ENCODE measurements at regions not wholly inside any gene's neighbourhood (a gene's known extent, or its start where the extent isn't known, plus 50 kb on each side); places are given as distances from the start of the nearest gene placed in this dataset.

DNA sequence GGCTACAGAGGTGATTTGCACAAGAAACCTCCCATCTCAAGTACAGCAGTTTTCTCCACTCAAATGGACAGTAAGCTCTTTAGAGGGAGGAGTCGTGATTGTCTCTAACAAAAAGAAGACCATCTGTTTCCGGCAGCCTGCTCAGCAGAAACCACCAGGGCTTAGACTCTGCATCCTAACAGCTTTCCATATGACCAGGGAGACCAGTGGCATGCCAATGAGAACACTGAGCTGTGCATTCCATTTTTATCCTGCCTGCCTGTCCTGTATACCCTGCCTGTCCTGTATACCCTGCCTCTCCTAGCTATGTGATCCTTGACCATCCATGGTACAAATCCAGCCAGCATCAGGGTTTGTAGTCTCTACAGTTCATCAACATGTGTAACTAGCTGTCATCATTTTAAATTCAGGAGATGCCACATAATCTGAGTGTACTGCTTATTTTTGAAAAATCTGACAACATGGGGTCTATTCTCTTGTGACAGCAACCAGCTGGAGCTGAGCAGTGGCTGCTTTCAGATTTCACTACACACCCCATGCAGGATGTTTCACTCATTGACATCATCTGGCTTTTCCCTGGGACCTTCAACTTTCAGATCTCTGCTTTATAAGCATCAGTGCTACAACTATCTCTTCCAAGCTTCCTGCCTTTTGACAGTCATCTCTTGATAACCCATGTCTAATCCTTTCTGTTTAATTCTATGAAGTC lies 50.5 kb upstream of the POU2AF2 start:
- DNase-seq: no peak

DNA sequence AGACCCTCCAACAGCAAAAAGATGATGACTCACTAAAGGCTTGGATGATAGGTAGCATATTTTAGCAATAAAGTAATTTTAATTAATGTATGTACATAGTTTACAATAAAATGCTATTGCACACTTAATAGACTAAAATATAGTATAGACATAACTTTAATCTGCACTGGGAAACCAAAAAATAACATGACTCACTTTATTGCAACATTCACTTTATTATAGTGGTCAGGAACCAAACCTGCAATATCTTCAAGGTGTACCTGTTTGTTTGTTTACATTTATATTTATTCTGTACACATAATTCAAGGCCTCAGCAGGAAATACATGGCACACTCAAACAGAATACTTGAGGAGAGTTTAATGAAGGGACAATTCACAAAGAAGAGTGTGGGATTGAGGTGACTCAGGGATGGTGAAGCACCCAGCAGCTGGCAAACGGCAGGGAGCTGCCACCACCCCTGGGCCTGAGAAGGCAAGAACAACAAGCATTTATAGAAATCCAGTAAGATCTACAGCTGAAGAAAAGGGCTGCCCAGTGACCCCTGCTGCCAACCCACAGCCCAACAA lies 51.5 kb upstream of the POU2AF2 start:
- no peak for DNase-seq

DNA sequence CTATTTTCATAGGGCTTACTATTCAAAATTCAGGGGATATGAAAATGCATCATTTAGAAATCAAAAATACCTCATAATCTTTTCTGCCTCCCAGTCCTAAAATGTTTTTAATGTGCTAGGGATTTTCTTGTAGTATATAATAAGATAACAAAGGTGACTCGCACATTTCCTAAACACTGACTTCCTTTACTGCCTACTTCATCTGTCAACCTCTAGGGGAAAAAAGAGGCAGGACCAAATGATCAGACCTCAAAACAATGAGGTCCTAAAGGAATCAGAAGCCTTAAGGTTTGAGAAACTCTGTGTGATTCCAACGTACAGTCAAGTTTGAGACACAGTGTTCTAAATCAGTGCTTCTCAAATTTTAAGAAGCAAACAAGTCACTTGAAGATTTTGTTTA lies 56.1 kb upstream of the POU2AF2 start:
- DNase-seq: no peak

DNA sequence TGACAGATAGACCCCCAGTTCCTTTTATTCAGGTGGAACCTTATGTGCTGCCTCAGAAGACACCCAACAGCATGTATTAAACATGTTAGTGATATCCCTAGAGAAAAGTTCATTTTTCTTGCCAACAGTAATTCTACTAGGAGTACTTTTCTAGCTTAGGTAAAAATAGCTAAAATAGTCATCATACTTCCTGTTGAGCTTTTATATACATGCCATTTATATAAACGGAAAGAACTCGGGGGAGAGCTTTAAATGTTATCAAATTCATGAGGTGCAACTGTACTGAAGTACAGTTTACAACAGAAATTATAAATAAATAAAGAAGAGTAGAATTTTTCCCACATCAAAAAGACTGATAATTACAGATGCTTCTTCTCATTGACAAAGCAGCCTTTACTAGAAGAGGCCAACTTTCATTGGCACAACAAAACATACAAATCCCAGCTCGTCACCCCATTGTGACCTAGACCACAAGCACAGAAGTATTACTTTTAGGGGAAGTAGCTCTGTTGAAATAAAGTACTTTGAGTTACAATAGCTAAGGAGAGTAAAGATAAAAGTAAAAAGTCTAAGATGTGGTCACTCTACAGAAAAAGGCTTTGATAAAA lies 59.1 kb upstream of the POU2AF2 start:
- no peak for DNase-seq

DNA sequence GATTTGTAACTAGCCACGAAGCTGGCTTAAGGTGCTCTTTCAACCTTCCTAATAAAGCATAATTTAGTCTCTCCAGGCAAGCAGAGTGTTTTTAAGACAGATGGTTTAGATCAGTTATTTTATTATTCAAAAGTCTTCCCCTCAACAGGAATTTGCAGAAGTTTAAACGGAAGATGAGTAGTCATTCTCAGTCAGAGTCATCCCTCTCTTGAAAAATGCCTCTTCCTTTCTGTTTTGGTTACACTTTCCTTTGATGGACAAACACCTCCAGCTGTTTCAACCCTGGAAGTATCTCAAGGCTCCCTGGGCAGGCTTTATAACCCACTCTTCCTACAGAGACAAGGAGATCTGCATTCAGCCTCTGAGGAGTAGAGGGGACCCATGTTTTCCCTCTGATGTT lies 60.3 kb upstream of the POU2AF2 start:
- no peak for DNase-seq

DNA sequence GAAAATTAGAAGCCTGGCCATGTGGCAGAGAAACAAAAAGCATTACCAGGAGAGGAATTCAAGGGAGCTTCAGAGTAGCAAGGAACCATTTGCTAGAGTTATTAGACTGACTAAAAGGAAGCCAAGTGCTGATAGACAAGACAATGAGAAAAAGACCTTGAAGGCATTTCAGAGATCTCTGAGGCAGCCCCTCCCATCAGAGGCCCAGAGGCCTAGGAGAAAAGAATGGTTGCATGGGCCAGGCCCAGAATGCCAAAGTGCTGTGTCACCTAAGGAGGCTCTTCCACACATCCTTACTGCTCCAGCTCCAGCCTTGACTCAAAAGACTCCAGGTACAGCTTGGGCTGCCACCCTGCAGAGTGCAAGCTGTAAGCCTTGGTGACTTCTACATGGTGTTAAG lies 61.8 kb upstream of the POU2AF2 start:
- no peak for DNase-seq

DNA sequence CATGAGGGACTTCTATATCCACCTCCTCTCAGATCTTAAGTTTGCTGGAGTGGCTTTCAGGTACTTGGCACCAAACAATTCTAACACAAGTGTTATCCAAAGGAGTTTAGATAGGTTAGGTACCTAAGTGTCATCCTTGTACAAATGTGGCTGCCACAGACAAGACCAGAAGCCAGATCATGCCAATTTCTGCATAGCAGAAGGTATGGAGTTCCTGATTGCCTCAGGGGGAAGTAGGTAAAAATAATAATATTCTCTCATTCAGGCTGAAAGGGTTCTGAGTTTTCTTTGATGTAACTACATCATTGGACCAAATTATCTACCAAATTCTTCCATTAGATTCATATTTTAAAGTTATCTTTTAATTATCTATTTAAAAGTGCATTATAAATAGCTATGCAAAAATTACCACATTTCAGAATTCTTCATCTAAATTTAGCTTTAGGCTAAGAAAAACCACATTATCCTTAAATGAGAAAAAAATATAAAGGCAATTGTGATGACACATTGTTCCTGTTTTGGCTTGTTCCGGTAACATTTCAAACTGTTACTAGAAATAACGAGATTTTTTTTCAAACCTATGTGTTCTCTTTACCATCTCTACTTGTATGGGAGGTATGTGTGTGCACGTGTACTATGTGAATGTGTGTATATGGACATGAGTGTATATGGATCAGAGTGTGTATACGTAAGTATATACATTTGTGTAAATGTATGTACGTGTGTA lies 66.2 kb upstream of the POU2AF2 start:
- DNase-seq: no peak

DNA sequence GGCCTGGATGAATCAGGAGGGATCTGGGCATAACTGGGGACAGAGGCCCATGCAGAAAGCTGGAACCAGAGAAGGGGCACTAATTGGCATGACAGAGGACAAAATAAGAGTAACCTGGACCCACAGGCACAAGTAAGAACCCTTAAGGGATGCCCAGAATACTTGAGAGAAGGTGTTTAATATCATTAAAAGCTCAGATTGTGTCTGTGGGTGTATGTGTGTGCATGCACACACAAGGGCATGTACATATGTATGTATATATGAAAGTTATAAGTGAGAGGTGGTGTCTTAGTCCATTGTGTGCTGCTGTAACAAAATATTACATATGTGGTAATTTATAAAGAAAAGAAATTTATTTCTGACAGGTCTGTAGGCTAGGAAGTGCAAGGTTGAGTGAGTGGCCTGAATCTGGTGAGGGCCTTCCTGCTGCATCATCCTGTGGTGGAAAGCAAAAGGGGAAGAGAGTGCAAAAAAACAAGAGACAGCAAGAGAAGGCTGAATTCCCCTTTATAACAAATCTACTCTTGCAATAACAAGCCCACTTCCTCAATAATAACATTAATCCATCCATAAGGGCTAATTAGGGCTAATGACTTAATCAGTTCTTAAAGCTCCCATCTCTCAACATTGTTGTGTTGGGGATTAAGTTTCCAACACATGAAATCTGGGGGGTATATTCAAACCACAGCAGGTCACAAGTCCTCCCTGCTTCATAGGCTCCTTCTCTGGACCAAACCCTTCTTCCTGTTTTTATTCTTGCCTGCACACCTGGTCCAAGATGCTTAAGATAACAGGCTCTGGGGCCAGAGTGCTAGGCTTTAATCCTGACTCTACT lies 68.3 kb upstream of the POU2AF2 start:
- DNase-seq: peak; percentile 56

DNA sequence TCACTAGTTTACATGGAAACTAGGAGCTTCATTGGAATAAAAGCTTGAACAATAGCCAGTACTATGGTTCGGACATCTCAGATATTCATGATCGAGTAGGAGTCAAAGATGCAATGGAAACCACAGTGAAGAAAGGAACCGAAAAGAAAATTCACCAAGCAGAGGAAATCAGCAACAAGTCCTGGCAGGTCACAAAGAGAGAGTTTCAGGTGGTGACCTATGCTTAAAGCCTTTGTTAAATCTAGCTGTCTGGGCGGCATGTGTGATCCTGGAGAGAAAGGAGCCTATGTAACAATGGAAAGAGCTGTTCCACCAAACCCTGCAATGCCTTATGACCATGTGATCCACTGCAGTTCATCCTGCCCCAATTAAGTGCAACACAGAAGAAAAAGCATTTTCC lies 68.9 kb upstream of the POU2AF2 start:
- no peak for DNase-seq

DNA sequence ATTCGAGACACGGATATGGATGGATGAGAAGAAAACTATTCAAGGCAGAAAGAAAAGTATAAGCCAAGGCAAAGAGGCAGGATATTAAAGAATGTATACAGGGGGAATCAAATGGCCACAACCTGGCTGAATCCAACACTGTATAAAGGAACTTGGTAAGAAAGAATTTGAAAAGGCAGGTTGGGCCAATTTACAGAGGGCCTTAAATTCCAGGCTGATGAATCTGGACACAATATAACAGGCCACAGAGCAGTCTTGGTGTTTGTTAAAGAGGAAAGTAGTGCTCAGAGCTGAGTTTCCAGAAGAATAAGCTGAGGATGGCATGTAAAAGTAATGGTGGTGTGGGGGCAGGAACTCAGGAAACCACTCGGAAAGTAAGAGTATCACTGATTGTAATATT lies 72.3 kb upstream of the POU2AF2 start:
- DNase-seq: no peak

DNA sequence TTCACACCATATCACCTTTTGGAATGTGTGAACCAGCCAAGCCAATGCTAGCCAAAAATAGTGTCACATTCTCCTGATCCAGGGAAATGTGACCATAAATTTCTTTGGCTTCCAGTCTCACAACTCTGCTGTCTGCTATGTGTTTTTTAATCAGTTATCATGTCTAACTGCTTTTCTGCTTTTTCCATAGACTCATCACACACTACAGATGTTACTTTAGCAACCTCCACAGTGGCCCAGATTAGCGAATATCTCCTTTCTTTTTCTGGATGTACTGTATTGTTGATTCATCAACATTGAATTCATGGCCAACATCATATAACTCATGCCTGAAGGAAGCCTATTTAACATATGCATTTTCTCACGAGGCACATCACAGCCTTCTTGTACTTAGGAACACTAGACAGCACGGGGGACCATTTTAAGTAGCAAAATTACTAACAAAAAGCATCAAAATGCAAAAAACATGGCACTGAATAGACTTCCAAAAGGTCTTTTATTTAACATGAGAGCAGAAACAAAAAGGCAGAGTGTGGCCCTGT lies 73.1 kb upstream of the POU2AF2 start:
- DNase-seq: no peak

DNA sequence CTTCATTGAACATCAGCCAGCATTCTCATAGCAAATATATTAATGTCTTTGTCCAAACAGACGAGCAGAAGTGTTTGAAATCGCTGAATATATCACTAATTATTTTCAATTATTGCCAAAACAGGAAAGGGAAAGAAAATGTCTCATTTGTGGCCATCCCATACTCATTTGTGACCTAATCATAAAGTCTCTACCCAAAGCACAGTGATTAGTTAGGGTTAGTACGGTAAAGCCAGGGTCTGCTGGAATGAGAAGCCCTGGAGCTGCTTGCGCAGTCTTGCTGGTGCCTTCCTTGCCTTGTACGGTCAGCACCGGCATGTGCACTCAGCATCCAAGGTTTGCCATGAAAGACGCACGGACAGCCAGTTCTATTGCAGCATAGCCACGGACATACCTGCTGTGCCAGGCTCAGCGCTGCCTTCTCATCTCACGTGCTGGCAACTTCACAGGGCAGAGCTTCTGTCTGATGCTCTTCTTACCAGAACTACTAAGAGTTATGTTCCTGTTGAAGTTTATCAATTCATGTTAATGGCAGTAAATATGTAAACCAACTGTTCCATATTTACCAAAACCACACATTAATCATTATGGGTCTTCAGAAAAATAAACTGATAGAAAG lies 74.7 kb upstream of the POU2AF2 start:
- DNase-seq: no peak

DNA sequence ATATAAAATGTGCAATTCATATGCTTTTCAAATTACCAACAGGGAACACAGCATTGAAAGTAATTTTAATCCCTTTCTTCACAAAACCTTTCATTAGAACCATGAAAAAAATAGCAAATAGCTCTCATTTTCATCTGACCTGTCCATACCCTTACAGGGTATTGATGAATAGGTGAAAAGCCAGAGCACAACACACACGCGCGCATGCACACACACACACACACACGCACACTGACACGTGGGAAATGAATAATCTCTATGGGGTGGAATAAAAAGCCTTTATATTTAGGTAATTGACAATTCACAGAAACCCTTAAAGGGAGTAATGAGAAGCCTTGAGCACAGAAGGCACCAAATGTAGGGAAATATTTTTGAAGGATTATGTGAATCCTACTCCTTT lies 76.2 kb upstream of the POU2AF2 start:
- no peak for DNase-seq

DNA sequence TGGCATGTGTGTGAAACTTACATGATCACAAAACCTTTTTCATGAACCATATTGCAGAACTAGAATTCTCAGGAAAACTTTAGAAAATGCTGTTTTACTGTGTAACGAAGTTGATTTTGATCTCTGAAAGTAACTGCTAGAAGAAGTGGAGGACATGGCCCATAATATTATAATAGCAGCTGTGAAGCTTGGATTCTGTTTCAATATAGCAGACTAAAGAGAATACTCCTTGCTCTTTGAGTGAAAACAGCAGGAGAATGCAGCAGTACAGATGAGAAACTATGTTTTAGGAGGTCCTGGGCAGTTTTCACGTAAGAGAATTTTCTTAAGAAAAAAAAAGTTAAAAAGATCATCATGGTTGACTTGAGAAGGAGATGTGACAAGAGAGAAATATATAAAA lies 76.7 kb upstream of the POU2AF2 start:
- no peak for DNase-seq

DNA sequence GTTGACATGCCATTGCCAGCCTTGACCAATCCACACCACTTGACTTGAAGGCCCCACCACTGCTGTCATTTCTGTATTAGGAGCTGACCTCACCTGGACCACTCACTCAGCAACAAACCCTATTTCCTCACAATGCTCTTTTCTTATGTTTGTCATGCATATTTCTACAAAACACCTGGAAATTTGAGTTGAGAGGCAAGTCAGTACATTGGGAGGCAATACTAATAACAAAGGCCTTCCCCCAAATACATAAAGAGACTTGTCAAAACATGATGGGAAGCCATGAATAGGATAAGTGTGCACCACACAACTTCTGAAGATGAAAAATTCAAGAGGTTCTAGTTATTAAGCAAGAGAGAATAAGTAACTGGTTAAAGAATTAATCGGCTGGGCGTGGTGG lies 77.9 kb upstream of the POU2AF2 start:
- no peak for DNase-seq

DNA sequence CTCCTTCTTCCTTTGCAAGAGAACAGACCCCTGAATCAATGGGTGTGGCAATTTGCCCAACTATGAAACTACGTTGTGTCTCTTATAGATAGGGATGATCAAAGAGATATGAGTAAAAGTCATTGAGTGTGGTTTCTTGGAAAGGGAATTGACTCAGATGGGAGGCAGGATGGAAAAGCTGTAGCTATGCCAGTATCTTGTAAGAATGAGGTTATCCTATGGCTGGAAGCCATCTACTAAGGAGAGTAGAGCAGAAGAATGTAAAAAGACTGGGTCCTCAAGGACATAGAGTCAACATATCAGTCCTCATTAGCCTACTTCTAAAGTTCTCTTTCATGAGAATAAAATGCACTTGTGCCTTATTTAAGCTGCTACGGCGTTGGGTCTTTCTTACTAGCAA lies 78.9 kb upstream of the POU2AF2 start:
- DNase-seq: no peak

DNA sequence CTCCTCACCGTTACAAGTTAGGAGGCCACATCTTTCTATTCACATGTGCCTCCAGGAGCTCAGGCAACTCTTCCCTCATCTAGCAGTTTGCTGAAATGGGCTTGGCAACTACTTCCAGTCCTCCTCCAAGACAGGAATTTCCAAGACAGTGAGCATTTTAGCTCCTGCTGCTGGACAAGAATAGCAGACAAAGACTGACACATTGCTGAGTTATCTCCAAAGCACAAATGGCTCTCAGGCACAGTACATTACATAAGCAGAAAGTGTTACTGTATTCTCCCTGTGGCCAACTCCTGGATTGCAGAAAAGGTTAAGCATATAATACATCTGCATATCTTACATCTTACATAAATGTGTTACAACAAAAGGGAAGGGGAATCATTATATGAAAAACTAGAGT lies 83.2 kb upstream of the POU2AF2 start:
- no peak for DNase-seq

DNA sequence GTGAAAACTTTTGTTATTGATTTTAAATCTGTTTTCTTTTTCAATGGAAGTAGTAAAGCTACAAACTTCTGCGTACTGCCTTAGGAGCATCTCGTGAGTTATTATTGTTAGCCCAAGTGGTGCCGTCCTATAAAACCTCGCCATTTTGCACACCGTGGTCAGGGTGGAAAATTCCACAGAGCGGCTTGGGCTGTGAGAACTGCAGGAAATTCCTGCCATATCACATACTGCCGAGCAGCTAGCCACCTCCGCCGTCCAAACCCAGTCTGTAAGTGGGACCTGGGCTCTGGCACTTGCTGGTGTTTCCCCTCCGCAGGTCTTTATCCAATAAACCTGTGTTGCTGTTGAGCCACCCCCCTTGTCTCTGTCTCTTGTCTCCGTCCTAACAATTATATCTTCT lies 88.0 kb upstream of the POU2AF2 start:
- DNase-seq: no peak

DNA sequence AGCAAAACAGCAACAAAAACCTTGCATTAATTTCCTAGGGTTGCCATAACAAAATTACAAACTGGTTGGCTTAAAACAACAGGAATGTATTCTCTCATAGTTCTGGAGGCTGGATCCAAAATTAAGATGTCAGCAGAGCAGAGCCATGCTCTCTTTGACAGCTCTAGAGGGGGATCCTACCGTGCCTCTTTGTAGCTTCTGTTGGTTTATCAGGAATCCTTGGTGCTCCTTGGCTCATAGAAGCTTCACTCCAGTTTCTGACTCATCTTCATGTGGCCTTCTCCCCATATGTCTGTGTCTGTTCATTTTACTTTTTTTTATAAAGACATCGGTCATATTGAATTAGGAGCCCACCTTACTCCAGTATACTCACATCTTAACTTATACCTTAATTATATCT lies 90.5 kb upstream of the POU2AF2 start:
- no peak for DNase-seq

DNA sequence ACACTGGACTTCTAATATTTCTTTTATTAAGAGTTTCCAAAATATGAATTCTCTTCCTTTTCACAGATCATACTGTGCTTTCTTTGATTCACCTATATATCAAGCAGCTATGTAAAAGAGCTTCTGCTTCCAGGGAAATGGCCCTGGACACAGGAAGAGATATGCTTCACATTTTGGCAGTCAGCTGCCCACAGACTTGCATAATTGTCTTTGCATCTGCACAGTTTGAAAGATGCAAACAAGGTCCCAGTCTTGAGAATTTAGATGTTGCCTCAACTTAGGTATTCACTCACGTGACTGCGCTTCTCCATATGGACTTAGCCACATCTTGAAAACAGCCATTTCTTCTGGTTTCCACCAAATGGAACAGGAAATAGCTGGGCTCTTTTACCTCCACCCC lies 92.3 kb upstream of the POU2AF2 start:
- DNase-seq: no peak

DNA sequence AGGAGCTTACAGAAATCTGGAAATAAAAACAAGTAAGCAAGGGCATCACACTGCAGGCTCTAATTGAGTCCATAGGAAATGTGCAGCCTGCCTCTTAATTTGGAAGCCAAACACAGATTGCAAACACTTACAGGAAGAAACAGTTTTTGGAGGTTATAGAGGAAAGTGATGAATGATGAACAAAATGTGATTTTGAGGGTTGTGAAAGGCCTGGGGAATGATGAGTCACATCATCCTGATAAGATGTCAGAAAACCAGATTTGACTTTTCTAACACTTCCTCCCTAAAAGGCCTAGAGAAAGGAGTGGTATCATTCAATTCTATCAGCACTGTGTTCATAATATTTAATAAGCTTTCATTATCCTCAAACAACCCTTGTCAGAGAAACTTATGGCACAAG lies 96.6 kb upstream of the POU2AF2 start:
- no peak for DNase-seq

DNA sequence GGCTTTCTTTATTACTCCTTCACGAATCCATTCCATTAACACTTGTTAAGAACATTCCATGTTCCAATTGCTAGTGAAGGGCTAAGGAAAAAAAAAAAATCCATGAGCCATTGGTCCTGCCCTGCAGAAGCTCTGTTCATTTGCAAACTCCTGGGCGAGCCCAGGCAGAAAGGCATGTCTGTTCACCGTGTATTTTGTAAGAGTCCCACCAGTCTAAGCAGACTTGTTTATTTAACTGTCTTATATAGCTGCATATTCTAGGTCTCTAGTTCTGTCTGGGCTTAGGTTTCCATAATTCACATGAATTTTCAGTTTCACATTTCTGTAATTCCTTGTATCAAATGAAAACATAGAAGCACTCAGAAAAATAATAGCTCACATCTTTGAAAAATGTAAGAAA lies 97.4 kb upstream of the POU2AF2 start:
- no peak for DNase-seq

DNA sequence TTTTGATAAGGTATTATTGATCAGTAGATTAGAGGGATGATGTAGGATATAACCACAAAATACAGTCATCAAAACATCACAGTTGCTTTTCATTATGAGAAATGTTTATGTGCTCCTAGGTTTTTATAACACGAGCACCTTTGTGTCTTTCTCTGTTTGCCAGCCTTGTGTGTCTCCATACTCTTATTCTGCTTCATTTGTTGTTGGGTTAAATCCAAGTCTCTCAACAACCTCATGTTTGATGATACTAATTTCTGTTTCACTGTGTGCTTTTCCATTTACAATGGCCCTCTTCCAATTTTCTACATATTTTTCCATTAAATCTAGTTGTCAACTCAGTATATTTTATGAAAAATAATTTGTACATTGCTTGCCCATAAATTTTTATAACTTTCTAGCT lies 107.7 kb upstream of the POU2AF2 start:
- no peak for DNase-seq

Measured in GF-D8 (cell line).